ENCODE measurements at regions not wholly inside any gene's neighbourhood (a gene's known extent, or its start where the extent isn't known, plus 50 kb on each side); places are given as distances from the start of the nearest gene placed in this dataset.
"Not testable (repeated sequence)": the region's sequence is repeated elsewhere in the genome, so short reads cannot be mapped to it uniquely, and the experiment has no call there.

GRCh38 chr1:176396604-176397395, 66.2 kb upstream of the PAPPA2 start:
- DNase-seq (ENCODE audit: low spot score) = not testable (repeated sequence)

GRCh38 chr1:176391621-176392020, 71.4 kb upstream of the PAPPA2 start:
- DNase-seq (ENCODE audit: low spot score) = no peak

GRCh38 chr1:176384841-176385240, 78.1 kb upstream of the PAPPA2 start:
- DNase-seq (ENCODE audit: low spot score) = no peak

- no peak for DNase-seq (ENCODE audit: low spot score)
Observed at GRCh38 chr1:176382163-176382562, 80.8 kb upstream of the PAPPA2 start.

- no peak for DNase-seq (ENCODE audit: low spot score)
Observed at GRCh38 chr1:176379626-176380339, 83.2 kb upstream of the PAPPA2 start.

- peak; percentile 61 for DNase-seq (ENCODE audit: low spot score)
Observed at GRCh38 chr1:176374967-176375569, 87.9 kb upstream of the PAPPA2 start.

GRCh38 chr1:176364236-176364905, 98.6 kb upstream of the PAPPA2 start:
- no peak for DNase-seq (ENCODE audit: low spot score)

- DNase-seq (ENCODE audit: low spot score) = not testable (repeated sequence)
Observed at GRCh38 chr1:176349135-176349715, 113.8 kb upstream of the PAPPA2 start.

- no peak for DNase-seq (ENCODE audit: low spot score)
Observed at GRCh38 chr1:176341656-176342055, 121.3 kb upstream of the PAPPA2 start.

GRCh38 chr1:176338877-176339276, 124.1 kb upstream of the PAPPA2 start:
- DNase-seq (ENCODE audit: low spot score) = no peak

- no peak for DNase-seq (ENCODE audit: low spot score)
Observed at GRCh38 chr1:176330782-176331181, 123.7 kb upstream of the COP1 start.

GRCh38 chr1:176325664-176326063, 118.6 kb upstream of the COP1 start:
- no peak for DNase-seq (ENCODE audit: low spot score)

GRCh38 chr1:176323472-176323871, 116.4 kb upstream of the COP1 start:
- DNase-seq (ENCODE audit: low spot score) = no peak

GRCh38 chr1:176315519-176316220, 108.6 kb upstream of the COP1 start:
- no peak for DNase-seq (ENCODE audit: low spot score)

- DNase-seq (ENCODE audit: low spot score) = not testable (repeated sequence)
Observed at GRCh38 chr1:176296602-176297001, 89.5 kb upstream of the COP1 start.

GRCh38 chr1:176285996-176286395, 78.9 kb upstream of the COP1 start:
- DNase-seq (ENCODE audit: low spot score) = no peak

GRCh38 chr1:176271572-176271971, 64.5 kb upstream of the COP1 start:
- no peak for DNase-seq (ENCODE audit: low spot score)

Measured in LoVo (cell line).